AG04450 (cell line): ENCODE measurements at regions not wholly inside any gene's neighbourhood (a gene's known extent, or its start where the extent isn't known, plus 50 kb on each side); places are given as distances from the start of the nearest gene placed in this dataset.

Source experiments
- CTCF ChIA-PET: fragments of 300-600, 350-600 bp; formaldehyde crosslinking; extraction: SDS; loops from one replicate; lab custom pipeline; 2022; ENCODE audit warnings: antibody characterized with exemption, inconsistent platforms; lab: Charles Lee
- POLR2A ChIA-PET: fragments of 350-600 bp; formaldehyde crosslinking; extraction: SDS; loops from one replicate; lab custom pipeline; 2021; ENCODE audit warnings: antibody characterized with exemption, inconsistent platforms; lab: Yijun Ruan, JAX
- DNase-seq: peaks from one replicate; pipeline ENCODE4 v3.0.0-alpha.2; 2011; ENCODE audit warnings: low read depth, low spot score
- H3K27ac ChIP-seq: one replicate; pipeline ENCODE4 v1.5.1; 2012; ENCODE audit warnings: low read depth, low read length, control low read depth
- H3K27me3 ChIP-seq: one replicate; pipeline ENCODE4 v1.6.0; 2012; ENCODE audit warnings: low read length; ENCODE audit not compliant: control insufficient read depth, insufficient read depth
- H3K4me3 ChIP-seq: 2 replicates; pipeline ENCODE4 v1.5.1; 2011; ENCODE audit warnings: mild to moderate bottlenecking, low read depth, low read length, control low read depth
- H3K9me3 ChIP-seq: 2 replicates; pipeline ENCODE4 v1.5.1; 2012; ENCODE audit warnings: low read length; ENCODE audit not compliant: control insufficient read depth, insufficient read depth
- CTCF ChIP-seq: IDR thresholded peaks from 2 replicates; pipeline ENCODE4 v1.5.1; 2011; ENCODE audit warnings: low read depth, low read length, control low read depth, inconsistent platforms

DNA sequence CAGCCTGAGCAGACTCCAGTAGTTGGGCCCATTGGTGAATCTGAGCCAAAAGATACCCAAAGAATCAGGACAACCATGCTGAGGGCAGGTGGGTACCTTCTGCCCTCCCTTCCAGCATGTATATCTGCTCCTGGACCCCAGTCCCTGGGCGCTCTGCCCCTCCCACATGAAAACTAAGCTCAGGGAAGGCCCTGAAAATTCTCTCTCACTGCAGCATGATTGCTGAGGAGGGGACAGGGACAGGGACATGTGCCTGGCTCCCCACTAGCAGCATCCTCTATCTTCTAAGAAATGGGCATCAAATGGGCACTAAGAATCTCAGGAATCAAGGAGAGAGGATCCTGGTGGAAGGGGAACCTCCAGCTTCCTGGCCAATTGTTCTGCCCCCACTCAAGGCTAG, 446.0 kb downstream of the MATN1 start:
- no peak overlapping the region for H3K27ac ChIP-seq
- H3K27me3 ChIP-seq: no peaks in the 10 kb centered on the region
- CTCF ChIA-PET: no interaction called here
- peaks cover 15% of the 10 kb centered on the region; the same call in 1 of the 2 replicates for H3K9me3 ChIP-seq
- DNase-seq: no peak
- no peak overlapping the region for H3K4me3 ChIP-seq
- POLR2A ChIA-PET: no interaction called here
- TF ChIP-seq CTCF: no peak

GRCh38 chr1:30275926-30276764, 447.2 kb downstream of the MATN1 start:
- peaks cover 15% of the 10 kb centered on the region; the same call in 1 of the 2 replicates for H3K9me3 ChIP-seq
- no peak overlapping the region for H3K4me3 ChIP-seq
- no peaks in the 10 kb centered on the region for H3K27me3 ChIP-seq
- ChIA-PET CTCF (no interaction called here), POLR2A (no interaction called here)
- no peak for DNase-seq
- TF ChIP-seq CTCF: no peak
- H3K27ac ChIP-seq: no peak overlapping the region

GRCh38 chr1:30274976-30275621, 448.3 kb downstream of the MATN1 start:
- no peak for TF ChIP-seq CTCF

DNA sequence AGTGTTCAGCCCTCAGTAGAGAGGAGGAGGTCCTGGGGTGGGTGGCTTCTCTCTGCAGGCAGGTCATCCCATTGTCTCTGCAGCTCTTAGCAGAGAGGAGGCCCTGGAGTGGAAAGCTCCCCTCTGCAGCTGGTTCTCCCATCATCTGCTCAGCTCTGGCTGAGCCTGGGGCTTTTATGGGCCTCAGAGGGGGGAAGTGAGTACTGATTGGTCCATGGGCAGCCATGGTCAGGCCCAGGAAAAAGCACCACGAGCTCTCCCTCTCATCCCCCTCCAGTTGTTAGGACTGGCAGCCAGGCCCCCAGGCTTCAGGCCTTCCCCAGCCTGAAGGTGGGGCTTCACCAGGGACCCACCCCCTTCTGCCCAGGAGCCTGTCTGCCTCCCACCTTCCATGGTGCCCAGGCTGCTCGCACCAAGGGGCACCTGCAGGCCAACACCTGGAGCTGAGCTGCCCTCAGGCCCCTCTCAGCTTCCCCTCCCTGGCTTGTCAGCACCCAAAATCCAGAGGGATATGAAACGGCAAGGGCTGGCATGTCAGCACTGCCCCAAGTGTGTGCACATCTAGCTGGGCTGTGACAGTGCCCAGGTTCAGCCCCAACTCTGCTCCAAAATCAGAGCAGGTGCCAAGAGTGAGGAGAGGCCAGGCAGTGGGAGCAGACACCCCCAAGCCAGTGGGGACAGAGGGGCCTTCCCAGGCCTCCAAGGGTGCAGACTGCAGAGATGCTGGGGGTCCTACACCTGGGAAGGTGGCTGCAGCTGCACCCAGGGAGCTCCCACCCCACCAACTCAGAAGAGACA, 449.0 kb downstream of the MATN1 start:
- Histone ChIP-seq H3K9me3 (peaks cover 15% of the 10 kb centered on the region; the same call in 1 of the 2 replicates), H3K4me3 (no peak overlapping the region), H3K27me3 (no peaks in the 10 kb centered on the region), H3K27ac (no peak overlapping the region)
- CTCF ChIA-PET: no interaction called here
- no peak for DNase-seq
- no peak for TF ChIP-seq CTCF
- POLR2A ChIA-PET: no interaction called here

More at GRCh38 chr1:30274976-30275621, 448.3 kb downstream of the MATN1 start:
- ChIA-PET POLR2A (no interaction called here), CTCF (no interaction called here)
- peaks cover 15% of the 10 kb centered on the region; the same call in 1 of the 2 replicates for H3K9me3 ChIP-seq
- H3K27ac ChIP-seq: no peak overlapping the region
- H3K27me3 ChIP-seq: no peaks in the 10 kb centered on the region
- no peak overlapping the region for H3K4me3 ChIP-seq
- no peak for DNase-seq
